HCT116 (cell line): ENCODE measurements at regions not wholly inside any gene's neighbourhood (a gene's known extent, or its start where the extent isn't known, plus 50 kb on each side); places are given as distances from the start of the nearest gene placed in this dataset.

ENCODE experiments used
- ATAC-seq: fragments of 200-7000 bp; cut with Tn5 transposase; 2 replicates; pipeline ENCODE4 v1.9.1; 2020; ENCODE audit warnings: mild to moderate bottlenecking, moderate library complexity
- BruUV-seq: library from RNA; stranded (reverse); fragments of 400-500 nt; replicated peaks from 2 replicates; lab custom pipeline; 2021; lab: Mats Ljungman, UMichigan
- CTCF ChIA-PET: fragments of 300-600 bp; sonication (Branson Sonifier 250); formaldehyde crosslinking; loops from one replicate; lab custom pipeline; 2021; ENCODE audit warnings: antibody characterized with exemption; lab: Charles Lee
- POLR2A ChIA-PET: fragments of 300-600, 350-600 bp; sonication (Branson Sonifier 250); formaldehyde crosslinking; loops from one replicate; lab custom pipeline; 2021; ENCODE audit warnings: antibody characterized with exemption; lab: Charles Lee
- RAD21 ChIA-PET, 2 experiments: fragments of 300-600 bp; sonication (Branson Sonifier 250); formaldehyde crosslinking; loops; one replicate each; lab custom pipeline; 2023; ENCODE audit warnings: low total read pairs in 2 of 2; ENCODE audit not compliant: uncharacterized antibody in 2 of 2, unreplicated experiment in 2 of 2, low non-redundant PET in 1 of 2; lab: Charles Lee
- DNase-seq: peaks from one replicate; pipeline ENCODE4 v3.0.0-alpha.2; 2010; ENCODE audit warnings: low read depth, low spot score
- H2AFZ ChIP-seq: fragments of 200-600 bp; shearing (Covaris generic), sonication (generic); 2 replicates; pipeline ENCODE4 v1.6.1; 2017; ENCODE audit warnings: low read depth, mixed run types, mixed read lengths, antibody characterized with exemption, low read length; ENCODE audit not compliant: poor library complexity, severe bottlenecking
- H3K27ac ChIP-seq: 2 replicates; pipeline ENCODE4 v1.5.1; 2012; ENCODE audit warnings: low read depth, low read length
- H3K27me3 ChIP-seq: fragments of 200-600 bp; sonication (generic); 2 replicates; pipeline ENCODE4 v1.6.1; 2016; ENCODE audit warnings: mixed run types, low read length, mixed read lengths; ENCODE audit not compliant: insufficient read depth
- H3K36me3 ChIP-seq, 2 experiments: fragments of 200-500 bp in 1 of 2; fragments of 200-600 bp in 1 of 2; sonication (Bioruptor generic) in 1 of 2; sonication (generic) in 1 of 2; 2 replicates each; pipeline versions ENCODE4 v1.5.1 to v1.6.1; 2014 to 2016; ENCODE audit warnings: low read length in 2 of 2, inconsistent platforms in 1 of 2, mixed read lengths in 1 of 2, mixed run types in 1 of 2; ENCODE audit not compliant: insufficient read depth in 2 of 2, control insufficient read depth in 1 of 2
- H3K4me1 ChIP-seq, 2 experiments: fragments of 200-600 bp in 1 of 2; sonication (generic) in 1 of 2; 2 replicates each; pipeline versions ENCODE4 v1.5.1 to v1.6.1; 2012 to 2017; ENCODE audit warnings: low read length in 2 of 2, inconsistent platforms in 1 of 2, mild to moderate bottlenecking in 1 of 2, mixed read lengths in 1 of 2, mixed run types in 1 of 2, moderate library complexity in 1 of 2; ENCODE audit not compliant: insufficient read depth in 2 of 2, control insufficient read depth in 1 of 2
- H3K4me2 ChIP-seq: fragments of 200-600 bp; sonication (generic); 2 replicates; pipeline ENCODE4 v1.6.1; 2017; ENCODE audit warnings: mixed run types, low read length, mixed read lengths
- H3K4me3 ChIP-seq, 2 experiments: fragments of 200-600 bp in 1 of 2; sonication (generic) in 1 of 2; replicated peaks in 1 of 2; 2 replicates each; pipeline ENCODE4 v1.5.1; 2011 to 2016; ENCODE audit warnings: low read length in 2 of 2, control low read depth in 1 of 2, low read depth in 1 of 2, mild to moderate bottlenecking in 1 of 2, mixed read lengths in 1 of 2, mixed run types in 1 of 2
- H3K79me2 ChIP-seq: fragments of 200-600 bp; sonication (generic); 2 replicates; pipeline ENCODE4 v1.6.1; 2017; ENCODE audit warnings: mild to moderate bottlenecking, mixed run types, low read length, moderate library complexity, mixed read lengths; ENCODE audit not compliant: insufficient read depth
- H3K9ac ChIP-seq: fragments of 200-600 bp; sonication (generic); 2 replicates; pipeline ENCODE4 v1.6.1; 2016; ENCODE audit warnings: low read length, mixed read lengths
- H3K9me2 ChIP-seq: fragments of 200-600 bp; sonication (generic), shearing (Covaris generic); 2 replicates; pipeline ENCODE4 v1.6.1; 2017; ENCODE audit warnings: mixed run types, mild to moderate bottlenecking, moderate library complexity; ENCODE audit not compliant: insufficient read depth
- H3K9me3 ChIP-seq, 2 experiments: fragments of 200-500 bp in 1 of 2; fragments of 200-600 bp in 1 of 2; sonication (Bioruptor generic) in 1 of 2; sonication (generic) in 1 of 2; 2 replicates each; pipeline ENCODE4 v1.6.1; 2014 to 2017; ENCODE audit warnings: low read length in 2 of 2, mixed read lengths in 2 of 2, inconsistent platforms in 1 of 2, low read depth in 1 of 2, mild to moderate bottlenecking in 1 of 2, mixed run types in 1 of 2, moderate library complexity in 1 of 2; ENCODE audit not compliant: control insufficient read depth in 1 of 2, insufficient read depth in 1 of 2
- H4K20me1 ChIP-seq: fragments of 200-600 bp; sonication (generic), shearing (Covaris generic); 2 replicates; pipeline ENCODE4 v1.6.1; 2017; ENCODE audit warnings: mixed run types, mild to moderate bottlenecking, moderate library complexity; ENCODE audit not compliant: insufficient read depth
- CBX3 ChIP-seq: IDR thresholded peaks from 2 replicates; pipeline ENCODE4 v1.6.1; 2012; ENCODE audit warnings: low read depth
- CTCF ChIP-seq, 3 experiments: fragments of 200-600 bp in 1 of 3; sonication (generic) in 1 of 3; IDR thresholded peaks in 2 of 3; conservative IDR thresholded peaks in 1 of 3; 2 replicates each; pipeline ENCODE4 v1.5.1; 2012 to 2017; ENCODE audit warnings: low read depth in 2 of 3, low read length in 2 of 3, antibody characterized with exemption in 1 of 3, borderline replicate concordance in 1 of 3, control low read depth in 1 of 3, mild to moderate bottlenecking in 1 of 3, mixed read lengths in 1 of 3, mixed run types in 1 of 3, moderate library complexity in 1 of 3; ENCODE audit not compliant: insufficient read depth in 1 of 3
- EGR1 ChIP-seq: IDR thresholded peaks from 2 replicates; pipeline ENCODE4 v1.6.1; 2012; ENCODE audit warnings: low read depth
- EZH2 ChIP-seq: fragments of 200-600 bp; sonication (generic); IDR thresholded peaks from 2 replicates; pipeline ENCODE4 v1.6.1; 2017; ENCODE audit warnings: antibody characterized with exemption, mixed run types
- EZH2phosphoT487 ChIP-seq: fragments of 200-600 bp; IDR thresholded peaks from 2 replicates; pipeline ENCODE4 v1.6.1; 2018; ENCODE audit warnings: antibody characterized with exemption, borderline replicate concordance
- FOSL1 ChIP-seq: IDR thresholded peaks from 2 replicates; pipeline ENCODE4 v1.6.1; 2012; ENCODE audit warnings: low read depth
- MAX ChIP-seq: IDR thresholded peaks from 2 replicates; pipeline ENCODE4 v1.6.1; 2012
- POLR2AphosphoS5 ChIP-seq: IDR thresholded peaks from 2 replicates; pipeline ENCODE4 v1.6.1; 2011; ENCODE audit warnings: mild to moderate bottlenecking, low read depth, low read length, moderate library complexity
- SIN3A ChIP-seq: IDR thresholded peaks from 2 replicates; pipeline ENCODE4 v1.6.1; 2012; ENCODE audit warnings: low read depth
- SP1 ChIP-seq: IDR thresholded peaks from 2 replicates; pipeline ENCODE4 v1.6.1; 2012; ENCODE audit warnings: low read depth
- SRF ChIP-seq: IDR thresholded peaks from 2 replicates; pipeline ENCODE4 v1.6.1; 2012; ENCODE audit warnings: low read depth
- TCF7L2 ChIP-seq: IDR thresholded peaks from 2 replicates; pipeline ENCODE4 v1.7.0; 2011; ENCODE audit warnings: borderline replicate concordance, inconsistent platforms; ENCODE audit not compliant: insufficient read depth, insufficient read length; ENCODE audit errors: extremely low read depth
- YY1 ChIP-seq: IDR thresholded peaks from 2 replicates; pipeline ENCODE4 v1.6.1; 2011; ENCODE audit warnings: low read length, low read depth, moderate library complexity, mild to moderate bottlenecking; ENCODE audit not compliant: insufficient replicate concordance; ENCODE audit errors: extremely low read depth
- ZFX ChIP-seq: fragments of 450-650 bp; IDR thresholded peaks from 2 replicates; pipeline ENCODE4 v1.6.1; 2017
- ZNF274 ChIP-seq: fragments of 200-500 bp; sonication (Bioruptor generic); IDR thresholded peaks from 2 replicates; pipeline ENCODE4 v1.6.1; 2014; ENCODE audit warnings: mild to moderate bottlenecking, low read depth, low read length, inconsistent platforms
- intact Hi-C: fragments of 100-400 bp; cut with micrococcal nuclease; formaldehyde crosslinking; loops from 2 replicates; pipeline ENCODE4 v1.10.0; 2022

GRCh38 chr5:167050568-167051401 is 1240.7 kb upstream of the WWC1 start:
- ATAC-seq = no peak

More at GRCh38 chr5:167050568-167051401, 1240.7 kb upstream of the WWC1 start:
- Histone ChIP-seq H3K79me2 (no peaks in the 10 kb centered on the region), H2AFZ (no peak overlapping the region), H3K9me3 (peaks cover 0 to 6% of the 10 kb centered on the region in 2 experiments; a peak in 2 of 4 replicates), H3K36me3 (no peaks in the 10 kb centered on the region), H3K4me3 (no peak overlapping the region), H3K9me2 (no peaks in the 10 kb centered on the region), H4K20me1 (no peaks in the 10 kb centered on the region), H3K9ac (no peak overlapping the region), H3K4me1 (no peaks in the 10 kb centered on the region), H3K27ac (no peak overlapping the region), H3K4me2 (no peak overlapping the region), H3K27me3 (no peaks in the 10 kb centered on the region)
- intact Hi-C loops = no loop called here
- no peak for DNase-seq
- TF ChIP-seq EGR1 (no peak), CBX3 (no peak), FOSL1 (no peak), EZH2 (no peak), YY1 (no peak), EZH2phosphoT487 (no peak), SIN3A (no peak), CTCF (IDR thresholded peaks at IDR 0.05 in 2 of 3, conservative IDR thresholded peaks at IDR 0.05 in 1 of 3; ENCODE audit: borderline replicate concordance in 1 of 3, insufficient read depth in 1 of 3, low read depth in 2 of 3, low read length in 2 of 3) (no peak), SP1 (no peak), SRF (no peak), ZFX (no peak), POLR2AphosphoS5 (no peak), TCF7L2 (no peak), ZNF274 (no peak), MAX (no peak)
- ChIA-PET RAD21 (no interaction called here), POLR2A (no interaction called here), CTCF (no interaction called here)
- BruUV-seq = no TSS peak
